NCI-H446 treated with DMSO at 0.1 percent for 48 hours (cell line): ENCODE measurements at regions not wholly inside any gene's neighbourhood (a gene's known extent, or its start where the extent isn't known, plus 50 kb on each side); places are given as distances from the start of the nearest gene placed in this dataset.
"Not testable (repeated sequence)": the region's sequence is repeated elsewhere in the genome, so short reads cannot be mapped to it uniquely, and the experiment has no call there.

Experiments
- DNase-seq: peaks from one replicate; lab custom pipeline; 2025; lab: John Stamatoyannopoulos, UW

GRCh38 chr13:59360108-59360507 lies 803.6 kb downstream of the DIAPH3 start:
- DNase-seq: no peak

- no peak for DNase-seq
These were observed 802.8 kb downstream of the DIAPH3 start for GRCh38 chr13:59360916-59361315.

- DNase-seq: no peak
These were observed 800.4 kb downstream of the DIAPH3 start for GRCh38 chr13:59363313-59363712.

GRCh38 chr13:59363947-59364346 lies 799.8 kb downstream of the DIAPH3 start:
- DNase-seq: no peak

GRCh38 chr13:59364641-59365085 lies 799.1 kb downstream of the DIAPH3 start:
- no peak for DNase-seq

GRCh38 chr13:59367467-59367866 lies 796.3 kb downstream of the DIAPH3 start:
- no peak for DNase-seq

GRCh38 chr13:59367904-59368303 lies 795.8 kb downstream of the DIAPH3 start:
- DNase-seq: no peak

GRCh38 chr13:59368693-59369092 lies 795.0 kb downstream of the DIAPH3 start:
- no peak for DNase-seq

DNA sequence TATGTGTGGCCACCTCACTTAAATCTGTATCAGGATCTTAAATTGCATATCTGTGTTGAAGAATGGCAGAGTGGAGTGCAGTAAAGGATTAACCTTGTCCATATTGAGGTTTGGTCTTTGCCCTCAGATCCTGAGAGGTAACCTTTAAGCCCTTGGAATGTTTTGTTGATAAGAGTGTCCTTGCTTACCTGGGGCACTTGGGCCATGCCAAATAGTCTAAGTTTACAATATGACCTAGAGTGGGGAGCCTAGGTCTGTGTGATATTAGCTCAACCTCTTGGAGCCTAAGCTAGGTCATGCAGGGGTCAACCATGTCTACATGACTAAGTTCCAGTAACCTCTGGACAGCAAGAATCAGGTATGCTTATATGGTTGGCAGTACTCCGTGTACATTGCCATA lies 792.5 kb downstream of the DIAPH3 start:
- no peak for DNase-seq

DNA sequence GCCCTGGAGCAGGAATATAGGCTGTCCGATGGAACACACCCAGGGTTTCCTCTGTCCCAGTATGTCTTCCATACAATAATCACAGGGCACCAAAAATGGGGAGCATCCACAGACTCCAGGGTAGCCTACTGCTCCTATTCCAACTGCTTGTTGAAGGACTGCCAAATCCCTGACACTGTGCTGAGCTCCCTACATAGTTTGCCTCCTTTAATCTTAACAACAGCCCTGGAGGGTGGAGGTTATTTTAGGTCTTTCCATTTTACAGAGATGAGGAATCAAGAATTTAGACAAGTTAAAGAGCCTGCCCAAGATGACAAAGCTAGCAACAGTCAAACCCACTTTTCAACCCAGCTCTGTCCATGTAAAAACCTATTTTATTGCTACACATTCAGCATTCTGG lies 790.4 kb downstream of the DIAPH3 start:
- no peak for DNase-seq

DNA sequence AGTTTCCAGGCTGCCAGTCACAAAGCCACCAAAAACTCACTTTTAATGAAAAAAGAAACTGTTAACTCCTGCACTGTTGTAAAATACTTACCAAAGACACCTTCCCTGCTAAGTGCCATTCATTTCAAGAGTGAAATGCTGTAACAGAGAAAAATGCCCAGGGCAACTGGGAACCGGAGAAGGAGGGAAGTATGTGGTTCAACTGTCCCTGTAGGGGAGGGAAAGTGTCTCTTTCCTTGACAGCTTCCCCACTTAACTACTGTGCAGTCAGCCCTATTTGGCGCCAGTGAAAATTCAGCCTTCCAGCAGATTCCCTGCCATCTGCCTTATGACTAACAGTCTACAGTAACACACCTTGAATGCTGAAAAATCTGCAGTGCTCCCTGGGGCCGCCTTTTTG lies 789.0 kb downstream of the DIAPH3 start:
- DNase-seq: no peak

GRCh38 chr13:59384154-59384553 lies 779.6 kb downstream of the DIAPH3 start:
- no peak for DNase-seq

DNA sequence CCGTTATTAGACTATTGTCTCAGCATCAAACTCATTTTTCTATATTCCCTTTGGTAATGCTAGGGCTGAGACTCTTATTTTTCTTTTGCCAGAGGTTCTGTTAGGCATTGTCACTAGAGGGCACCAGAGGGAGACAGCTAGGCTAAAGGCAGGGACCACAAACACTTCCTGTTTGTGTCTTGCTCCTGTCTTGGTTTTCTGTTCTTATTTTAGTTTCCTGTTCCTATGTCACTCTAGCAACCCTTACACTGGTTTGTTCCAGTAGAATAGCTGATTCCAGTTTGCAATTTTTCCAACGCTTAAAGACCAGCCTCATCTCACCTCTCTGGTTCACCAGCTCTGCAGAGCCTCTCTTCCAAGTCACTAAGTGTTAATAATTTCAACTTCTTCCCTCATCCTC lies 772.0 kb downstream of the DIAPH3 start:
- peak; percentile 2 for DNase-seq

DNA sequence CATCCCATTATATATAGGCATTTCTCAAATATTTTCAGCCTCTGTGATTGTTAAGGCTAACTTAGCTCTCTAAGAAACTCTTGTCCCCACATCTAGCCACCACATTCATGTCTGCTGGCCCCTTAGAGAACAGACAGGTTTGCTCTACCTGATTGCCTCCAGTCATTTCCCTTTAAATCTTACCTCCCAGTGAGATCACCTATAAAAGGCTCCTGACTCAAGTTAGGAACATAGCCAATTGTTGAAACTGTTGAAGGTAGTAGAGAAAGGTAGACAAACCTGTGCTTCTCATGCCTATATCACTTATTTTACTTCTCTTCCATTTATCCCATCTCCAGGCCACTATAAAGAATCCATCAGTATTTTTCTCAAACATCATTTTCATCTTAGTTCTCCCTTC lies 771.4 kb downstream of the DIAPH3 start:
- no peak for DNase-seq

GRCh38 chr13:59394496-59394895 lies 769.2 kb downstream of the DIAPH3 start:
- no peak for DNase-seq

- no peak for DNase-seq
These were observed 765.6 kb downstream of the DIAPH3 start for GRCh38 chr13:59398127-59398526.

DNA sequence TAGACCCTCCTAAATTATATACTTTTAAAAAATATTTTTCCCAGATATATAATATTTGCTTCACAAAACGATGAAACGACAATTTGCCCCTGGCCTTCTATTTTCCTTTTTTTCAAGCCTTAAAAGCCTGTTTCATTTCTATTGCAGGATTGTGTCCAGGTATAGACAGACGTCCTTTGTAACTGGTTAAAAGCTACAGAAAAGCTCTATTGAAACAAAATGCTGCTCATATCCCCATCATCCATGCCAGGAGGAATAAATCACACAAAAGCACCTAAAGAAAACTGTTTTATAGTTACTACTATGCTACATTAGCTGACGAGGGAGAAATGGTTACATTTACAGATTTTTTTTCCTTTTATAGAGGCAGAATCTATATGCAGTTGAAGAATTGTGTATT lies 765.1 kb downstream of the DIAPH3 start:
- no peak for DNase-seq

DNA sequence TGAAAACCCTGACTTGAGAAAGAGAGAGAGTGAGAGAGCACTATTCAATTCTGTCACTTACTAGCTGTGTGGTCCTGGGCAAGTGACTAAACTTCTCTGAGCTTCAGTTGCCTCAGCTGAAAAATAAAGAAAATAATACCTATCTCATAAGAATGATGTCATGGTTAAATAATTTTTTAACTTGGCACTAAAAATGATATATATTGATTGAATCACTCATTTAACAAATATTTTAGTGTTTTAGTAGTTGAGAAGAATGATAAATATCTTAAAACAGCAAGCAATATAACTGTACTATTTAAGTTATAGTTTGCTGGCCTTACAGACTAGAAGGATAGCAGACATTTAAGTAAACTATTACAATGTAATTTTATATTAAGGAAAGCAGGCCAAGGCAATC lies 764.2 kb downstream of the DIAPH3 start:
- DNase-seq: no peak

GRCh38 chr13:59404331-59404730 lies 759.4 kb downstream of the DIAPH3 start:
- no peak for DNase-seq

GRCh38 chr13:59407251-59407650 lies 756.5 kb downstream of the DIAPH3 start:
- DNase-seq: not testable (repeated sequence)

- DNase-seq: no peak
These were observed 755.0 kb downstream of the DIAPH3 start for GRCh38 chr13:59408738-59409137.

DNA sequence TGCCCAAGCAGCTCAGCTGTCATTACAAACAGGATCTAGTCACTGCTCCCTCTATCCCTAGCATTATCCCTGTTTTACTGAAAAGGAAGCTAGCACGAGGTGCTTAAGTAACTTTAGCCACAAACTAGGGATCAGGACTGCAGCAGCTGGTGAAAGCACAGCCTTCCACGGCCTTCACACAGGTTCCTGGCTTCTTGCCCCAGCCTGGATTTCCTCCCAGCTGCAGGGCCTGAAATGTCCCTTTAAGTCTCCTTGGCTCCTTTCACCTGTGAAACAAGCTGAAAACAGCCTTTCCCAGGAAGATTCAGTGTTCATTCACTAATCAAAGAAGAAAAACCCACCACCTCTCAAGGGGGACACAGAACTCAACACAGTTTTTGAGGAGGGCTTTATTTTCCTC lies 754.5 kb downstream of the DIAPH3 start:
- peak; percentile 4 for DNase-seq

DNA sequence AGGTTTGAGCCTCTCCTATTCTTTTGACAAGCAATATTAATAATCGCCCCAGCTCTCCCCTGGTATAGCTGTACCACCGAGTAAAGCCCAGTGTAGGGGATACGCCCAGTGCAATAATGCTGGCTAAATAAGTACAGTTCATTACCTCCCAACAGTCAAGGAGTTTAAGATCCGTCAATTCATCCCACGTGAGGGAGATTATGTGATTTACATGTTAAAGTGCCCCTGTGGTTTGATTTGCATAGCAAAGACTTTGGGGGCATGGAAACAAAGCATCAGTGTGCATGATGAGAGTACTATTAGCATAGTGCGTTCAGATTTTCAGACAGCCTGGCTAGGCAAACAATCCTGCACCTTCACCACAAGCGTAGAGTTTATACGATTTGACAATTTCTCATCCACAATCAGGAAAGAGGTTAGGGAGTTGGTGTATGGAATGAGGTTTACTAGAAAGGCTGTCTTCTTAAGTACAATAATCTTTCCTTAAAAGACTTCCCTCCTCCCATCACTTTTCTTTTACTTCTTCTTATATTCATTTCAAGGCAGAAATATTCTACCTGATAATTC lies 754.0 kb downstream of the DIAPH3 start:
- DNase-seq: no peak

GRCh38 chr13:59413126-59413525 lies 750.6 kb downstream of the DIAPH3 start:
- DNase-seq: no peak

GRCh38 chr13:59414006-59414405 lies 749.7 kb downstream of the DIAPH3 start:
- DNase-seq: no peak
